ENCODE measurements at regions not wholly inside any gene's neighbourhood (a gene's known extent, or its start where the extent isn't known, plus 50 kb on each side); places are given as distances from the start of the nearest gene placed in this dataset.

DNA sequence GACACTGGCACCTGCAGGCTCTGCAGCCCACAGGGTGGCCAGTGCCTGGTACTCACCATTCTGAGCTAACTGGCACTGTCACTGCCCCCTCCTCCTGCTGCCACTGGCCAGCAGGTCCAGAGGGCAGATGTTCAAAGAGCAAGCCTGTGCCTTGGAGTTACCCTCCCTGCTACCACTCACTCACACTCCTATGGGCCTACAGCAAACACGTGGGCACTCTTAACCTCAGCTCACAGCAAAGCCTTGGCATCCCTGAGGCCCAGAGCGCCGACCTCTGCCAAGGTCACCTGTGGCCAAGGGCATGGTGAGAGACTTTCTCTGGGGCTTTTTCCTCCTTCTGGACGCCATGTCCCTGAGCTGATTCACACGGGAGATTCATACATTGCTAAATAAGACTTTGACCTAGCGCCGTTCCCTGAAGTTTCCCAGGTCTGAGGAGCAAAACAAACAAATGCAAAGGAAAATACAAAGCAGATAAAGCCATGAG is 270.0 kb upstream of the PPP2R2D start:
- no TSS peak for BruUV-seq (replicated peaks)
- CTCF ChIA-PET = no interaction called here
- no peaks in the 10 kb centered on the region for H3K79me2 ChIP-seq (ENCODE audit: low read length)
- H3K4me2 ChIP-seq (ENCODE audit: low read length) = no peak overlapping the region
- no peaks in the 10 kb centered on the region for H3K9me3 ChIP-seq (ENCODE audit: low read length)
- no peak overlapping the region for H3K27ac ChIP-seq (ENCODE audit: low read length)
- H3K36me3 ChIP-seq (ENCODE audit: low read depth, low read length) = no peaks in the 10 kb centered on the region
- H3K4me1 ChIP-seq (ENCODE audit: insufficient read depth, low read length) = no peaks in the 10 kb centered on the region
- H3F3A ChIP-seq (ENCODE audit: low read length, unreplicated experiment) = no peaks in the 10 kb centered on the region
- H4K20me1 ChIP-seq (ENCODE audit: low read length) = no peaks in the 10 kb centered on the region
- intact Hi-C loops (cut with micrococcal nuclease) = no loop called here
- no peak for TF ChIP-seq EZH2phosphoT487 (IDR thresholded peaks at IDR 0.05; ENCODE audit: borderline replicate concordance, low read length)
- TF ChIP-seq EZH2 (IDR thresholded peaks at IDR 0.05; ENCODE audit: low read length, unreplicated experiment) = no peak
- TF ChIP-seq CTCF (conservative IDR thresholded peaks at IDR 0.05; ENCODE audit: low read depth, low read length) = no peak
- DNase-seq (no peak), ATAC-seq (no peak)
- POLR2A ChIA-PET (ENCODE audit: unreplicated experiment) = no interaction called here
- H3K27me3 ChIP-seq (ENCODE audit: low read length) = no peaks in the 10 kb centered on the region
- no peak overlapping the region for H3K9ac ChIP-seq (ENCODE audit: low read length)
- no peak overlapping the region for H3K4me3 ChIP-seq (ENCODE audit: low read length)
- no peaks in the 10 kb centered on the region for H3K9me2 ChIP-seq (replicated peaks; ENCODE audit: low read length)
- no peak overlapping the region for H2AFZ ChIP-seq (ENCODE audit: low read length)

DNA sequence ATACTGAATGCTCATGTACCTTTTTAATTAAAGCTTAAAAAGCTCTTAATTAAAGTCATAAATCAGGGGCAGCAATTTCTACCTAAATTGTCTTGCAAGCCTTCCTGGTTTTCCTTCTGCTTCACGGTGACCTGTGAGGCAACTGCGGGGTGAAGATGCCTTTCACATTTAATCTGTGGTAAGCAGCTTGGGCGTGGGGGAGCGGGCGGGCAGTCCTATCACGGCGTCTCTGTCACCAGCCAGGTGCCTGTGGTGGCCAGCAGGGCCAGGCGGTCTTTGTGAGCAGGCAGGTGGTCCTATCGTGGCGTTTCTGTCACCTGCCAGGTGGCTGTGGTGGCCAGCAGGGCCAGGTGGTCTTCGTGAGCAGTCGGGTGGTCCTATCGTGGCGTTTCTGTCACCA is 269.2 kb upstream of the PPP2R2D start:
- TF ChIP-seq EZH2phosphoT487 (IDR thresholded peaks at IDR 0.05; ENCODE audit: borderline replicate concordance, low read length) (no peak), CTCF (conservative IDR thresholded peaks at IDR 0.05; ENCODE audit: low read depth, low read length) (no peak), EZH2 (IDR thresholded peaks at IDR 0.05; ENCODE audit: low read length, unreplicated experiment) (no peak)
- Histone ChIP-seq H3K36me3 (ENCODE audit: low read depth, low read length) (no peaks in the 10 kb centered on the region), H3K4me2 (ENCODE audit: low read length) (no peak overlapping the region), H3K9me2 (replicated peaks; ENCODE audit: low read length) (no peaks in the 10 kb centered on the region), H3K79me2 (ENCODE audit: low read length) (no peaks in the 10 kb centered on the region), H3K27me3 (ENCODE audit: low read length) (no peaks in the 10 kb centered on the region), H2AFZ (ENCODE audit: low read length) (no peak overlapping the region), H4K20me1 (ENCODE audit: low read length) (no peaks in the 10 kb centered on the region), H3K27ac (ENCODE audit: low read length) (no peak overlapping the region), H3K9ac (ENCODE audit: low read length) (no peak overlapping the region), H3K9me3 (ENCODE audit: low read length) (no peaks in the 10 kb centered on the region), H3K4me1 (ENCODE audit: insufficient read depth, low read length) (no peaks in the 10 kb centered on the region), H3K4me3 (ENCODE audit: low read length) (no peak overlapping the region), H3F3A (ENCODE audit: low read length, unreplicated experiment) (no peaks in the 10 kb centered on the region)
- ChIA-PET CTCF (no interaction called here), POLR2A (ENCODE audit: unreplicated experiment) (no interaction called here)
- ATAC-seq (no peak), DNase-seq (no peak)
- intact Hi-C loops (cut with micrococcal nuclease) = no loop called here
- BruUV-seq (replicated peaks) = no TSS peak

DNA sequence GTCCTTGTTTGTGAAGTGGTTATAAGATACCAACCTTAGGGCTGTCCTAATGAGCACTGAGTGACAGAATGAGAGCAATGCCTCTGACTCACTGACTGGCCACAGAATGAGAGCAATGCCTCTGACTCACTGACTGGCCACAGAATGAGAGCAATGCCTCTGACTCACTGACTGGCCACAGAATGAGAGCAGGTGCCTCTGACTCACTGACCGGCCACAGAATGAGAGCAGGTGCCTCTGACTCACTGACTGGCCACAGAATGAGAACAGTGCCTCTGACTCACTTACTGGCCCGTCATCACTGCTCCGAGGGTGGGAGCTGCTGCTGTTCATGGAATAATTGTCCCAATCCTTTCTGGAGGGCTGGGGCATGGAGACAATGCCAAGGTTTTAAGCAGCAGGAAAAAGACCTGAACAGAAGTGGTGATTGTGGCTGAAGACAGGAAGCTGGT is 265.2 kb upstream of the PPP2R2D start:
- intact Hi-C loops (cut with micrococcal nuclease) = no loop called here
- no peaks in the 10 kb centered on the region for H3K4me1 ChIP-seq (ENCODE audit: insufficient read depth, low read length)
- no peak overlapping the region for H3K9ac ChIP-seq (ENCODE audit: low read length)
- no peak for TF ChIP-seq EZH2 (IDR thresholded peaks at IDR 0.05; ENCODE audit: low read length, unreplicated experiment)
- TF ChIP-seq CTCF (conservative IDR thresholded peaks at IDR 0.05; ENCODE audit: low read depth, low read length) = no peak
- TF ChIP-seq EZH2phosphoT487 (IDR thresholded peaks at IDR 0.05; ENCODE audit: borderline replicate concordance, low read length) = no peak
- ChIA-PET POLR2A (ENCODE audit: unreplicated experiment) (no interaction called here), CTCF (no interaction called here)
- no peaks in the 10 kb centered on the region for H3K27me3 ChIP-seq (ENCODE audit: low read length)
- H3K9me2 ChIP-seq (replicated peaks; ENCODE audit: low read length) = no peaks in the 10 kb centered on the region
- H3K4me3 ChIP-seq (ENCODE audit: low read length) = no peak overlapping the region
- ATAC-seq (no peak), DNase-seq (no peak)
- no peak overlapping the region for H3K4me2 ChIP-seq (ENCODE audit: low read length)
- H4K20me1 ChIP-seq (ENCODE audit: low read length) = no peaks in the 10 kb centered on the region
- no peaks in the 10 kb centered on the region for H3K9me3 ChIP-seq (ENCODE audit: low read length)
- H3K79me2 ChIP-seq (ENCODE audit: low read length) = no peaks in the 10 kb centered on the region
- H3K36me3 ChIP-seq (ENCODE audit: low read depth, low read length) = no peaks in the 10 kb centered on the region
- BruUV-seq (replicated peaks) = no TSS peak
- H3K27ac ChIP-seq (ENCODE audit: low read length) = no peak overlapping the region
- no peaks in the 10 kb centered on the region for H3F3A ChIP-seq (ENCODE audit: low read length, unreplicated experiment)
- no peak overlapping the region for H2AFZ ChIP-seq (ENCODE audit: low read length)
